Omental fat pad (tissue), 3 donors: ENCODE measurements at regions not wholly inside any gene's neighbourhood (a gene's known extent, or its start where the extent isn't known, plus 50 kb on each side); places are given as distances from the start of the nearest gene placed in this dataset.

Experiments used
- ATAC-seq: fragments of 150-250 bp; one replicate; pipeline ENCODE4 v1.9.1; 2016; ENCODE audit warnings: mild to moderate bottlenecking, moderate library complexity; ENCODE audit not compliant: low FRiP score
- DNase-seq: peaks from one replicate; pipeline ENCODE4 v3.0.0-alpha.2; 2019; ENCODE audit warnings: low spot score
- CTCF ChIP-seq, 3 donors: fragments of 450-650 bp; IDR thresholded peaks; one replicate each; pipeline ENCODE4 v1.5.1; 2016 to 2017; ENCODE audit warnings: antibody characterized with exemption in 3 of 3, mild to moderate bottlenecking in 3 of 3, moderate library complexity in 2 of 3

DNA sequence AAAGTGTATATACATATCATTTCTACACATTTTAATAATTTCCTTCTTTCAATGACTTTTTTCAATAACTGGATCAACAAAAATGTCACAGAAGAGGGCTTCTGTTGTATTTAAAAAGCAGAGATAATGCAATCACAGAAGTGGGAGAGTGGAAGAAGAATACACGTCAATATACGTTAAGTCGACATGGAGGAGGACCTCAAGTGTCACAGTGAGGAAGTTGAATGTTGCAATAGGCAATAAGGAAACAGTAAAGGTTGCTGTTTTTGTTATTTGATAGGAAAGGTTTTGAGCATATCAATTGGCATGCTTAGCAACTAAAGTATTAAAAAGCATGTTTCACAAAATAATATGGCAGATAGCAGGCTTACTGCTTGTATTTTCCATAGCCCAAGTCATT lies 184.0 kb upstream of the NR4A3 start:
- no peak for TF ChIP-seq CTCF (IDR thresholded peaks at IDR 0.05)
- ATAC-seq (no peak), DNase-seq (no peak)

DNA sequence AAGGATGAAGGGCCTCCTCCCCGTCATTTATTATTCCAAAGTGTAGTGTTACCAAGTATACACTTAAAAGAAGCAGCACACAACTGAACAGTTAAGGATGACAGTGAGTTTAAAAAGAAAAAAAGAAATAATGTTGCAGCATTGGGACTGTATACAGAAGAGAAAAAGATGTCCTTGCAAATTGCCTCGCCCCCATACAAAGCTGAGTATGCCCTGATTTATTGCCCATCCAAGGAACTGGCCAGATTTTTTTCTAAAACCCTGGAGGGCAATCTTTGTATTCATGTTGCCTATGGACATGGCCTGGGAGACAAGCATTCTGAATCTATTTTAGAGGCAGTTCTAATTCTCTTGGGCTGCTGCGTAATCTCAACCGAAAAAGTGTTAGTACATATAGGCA lies 182.7 kb upstream of the NR4A3 start:
- no peak for TF ChIP-seq CTCF (IDR thresholded peaks at IDR 0.05)
- DNase-seq, result no peak
- ATAC-seq, result no peak

DNA sequence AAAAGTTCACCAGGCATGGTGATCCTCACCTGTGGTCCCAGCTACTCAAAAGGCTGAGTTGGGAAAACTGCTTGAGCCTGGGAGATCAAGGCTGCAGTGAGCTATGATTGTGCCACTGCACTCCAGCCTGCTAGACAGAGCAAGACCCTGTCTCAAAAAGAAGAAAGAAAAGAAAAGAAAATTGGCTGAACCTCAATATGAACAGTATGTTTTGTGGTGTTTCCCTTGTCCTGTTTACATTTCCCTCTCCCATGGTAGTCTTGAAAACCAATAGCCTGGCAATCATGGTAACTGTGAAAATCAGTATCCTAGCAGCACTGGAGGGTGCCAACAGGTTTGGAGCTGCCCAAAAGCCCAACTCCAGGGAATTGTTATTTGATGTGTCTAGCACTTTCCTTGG lies 174.1 kb upstream of the NR4A3 start:
- no peak for TF ChIP-seq CTCF (IDR thresholded peaks at IDR 0.05)
- ATAC-seq, result no peak

GRCh38 chr9:99650187-99650874 lies 171.4 kb upstream of the NR4A3 start:
- ATAC-seq (no peak), DNase-seq (no peak)
- no peak for TF ChIP-seq CTCF (IDR thresholded peaks at IDR 0.05)

More for the DNA sequence above, 174.1 kb upstream of the NR4A3 start:
- DNase-seq, result no peak

GRCh38 chr9:99660191-99660636 lies 161.5 kb upstream of the NR4A3 start:
- no peak for ATAC-seq
- no peak for DNase-seq
- no peak for TF ChIP-seq CTCF (IDR thresholded peaks at IDR 0.05)

GRCh38 chr9:99663297-99663696 lies 158.4 kb upstream of the NR4A3 start:
- DNase-seq (no peak), ATAC-seq (no peak)
- no peak for TF ChIP-seq CTCF (IDR thresholded peaks at IDR 0.05)

DNA sequence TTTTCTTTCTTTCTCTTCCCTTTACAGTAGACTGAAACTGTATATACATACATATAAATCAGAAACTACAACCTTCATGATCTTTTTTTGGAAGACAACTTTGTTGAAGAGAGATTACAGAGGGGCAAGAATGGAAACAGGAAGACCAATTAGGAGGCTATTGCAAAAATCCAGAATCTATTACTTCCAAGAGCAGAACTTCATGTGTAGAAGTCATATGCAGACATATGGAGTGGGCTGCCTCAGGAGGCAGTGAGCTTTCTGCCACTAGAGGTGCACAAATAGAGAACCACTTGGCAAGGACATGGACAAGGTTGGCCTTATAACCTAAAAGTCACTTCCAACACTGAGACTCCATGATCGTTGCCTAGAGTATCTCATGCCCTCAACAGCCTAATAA lies 157.8 kb upstream of the NR4A3 start:
- DNase-seq (no peak), ATAC-seq (no peak)
- no peak for TF ChIP-seq CTCF (IDR thresholded peaks at IDR 0.05)
